ENCODE measurements at regions not wholly inside any gene's neighbourhood (a gene's known extent, or its start where the extent isn't known, plus 50 kb on each side); places are given as distances from the start of the nearest gene placed in this dataset.

GRCh38 chr3:43969944-43970343, 271.7 kb upstream of the TOPAZ1 start:
- no peak for TF ChIP-seq GATA2 (IDR thresholded peaks at IDR 0.05; ENCODE audit: low read depth, low read length)
- no peak for TF ChIP-seq GATA3 (IDR thresholded peaks at IDR 0.05; ENCODE audit: low read depth, low read length)

Measured in SH-SY5Y (cell line).